Thoracic aorta (tissue), 2 donors: ENCODE measurements at regions not wholly inside any gene's neighbourhood (a gene's known extent, or its start where the extent isn't known, plus 50 kb on each side); places are given as distances from the start of the nearest gene placed in this dataset.

Experiments used
- ATAC-seq: fragments of 150-250 bp; one replicate; pipeline ENCODE4 v1.8.0; 2017; ENCODE audit warnings: low read depth; ENCODE audit not compliant: insufficient number of reproducible peaks, low FRiP score
- DNase-seq: peaks from one replicate; pipeline ENCODE4 v3.0.0-alpha.2; 2020; ENCODE audit warnings: low spot score
- H3K27ac ChIP-seq, 2 donors: fragments of 200-600 bp; sonication (generic); 1 replicate in 1 of 2; 2 replicates in 1 of 2; pipeline ENCODE4 v1.5.1; 2016; ENCODE audit warnings: mild to moderate bottlenecking in 2 of 2, moderate library complexity in 2 of 2
- H3K27me3 ChIP-seq: fragments of 200-600 bp; sonication (generic); replicated peaks from 2 replicates; pipeline ENCODE4 v1.6.0; 2016; ENCODE audit warnings: mild to moderate bottlenecking; ENCODE audit not compliant: insufficient read depth
- H3K36me3 ChIP-seq: fragments of 200-600 bp; sonication (generic); one replicate; pipeline ENCODE4 v1.5.1; 2016
- H3K4me1 ChIP-seq, 2 donors: fragments of 200-600 bp; sonication (generic); 1 replicate in 1 of 2; 2 replicates in 1 of 2; pipeline versions ENCODE4 v1.5.1 to v1.6.0; 2016; ENCODE audit warnings: low read depth in 2 of 2, mild to moderate bottlenecking in 1 of 2; ENCODE audit not compliant: control insufficient read depth in 1 of 2
- H3K4me3 ChIP-seq: fragments of 200-600 bp; sonication (generic); 2 replicates; pipeline ENCODE4 v1.5.1; 2016; ENCODE audit warnings: mild to moderate bottlenecking
- H3K9me3 ChIP-seq: fragments of 200-600 bp; sonication (generic); 2 replicates; pipeline ENCODE4 v1.5.1; 2016
- CTCF ChIP-seq: fragments of 200-600 bp; sonication (generic); IDR thresholded peaks from one replicate; pipeline ENCODE4 v1.5.1; 2019; ENCODE audit warnings: antibody characterized with exemption

GRCh38 chr5:112472614-112473013, 53.5 kb upstream of the EPB41L4A start:
- TF ChIP-seq CTCF: no peak
- H3K27ac ChIP-seq: no peak overlapping the region
- H3K27me3 ChIP-seq: no peaks in the 10 kb centered on the region
- ATAC-seq: no peak
- no peaks in the 10 kb centered on the region for H3K9me3 ChIP-seq
- no peaks in the 10 kb centered on the region for H3K36me3 ChIP-seq
- H3K4me3 ChIP-seq: no peak overlapping the region
- DNase-seq: no peak
- no peaks in the 10 kb centered on the region for H3K4me1 ChIP-seq

- ATAC-seq: no peak
- H3K36me3 ChIP-seq: no peaks in the 10 kb centered on the region
- no peak for DNase-seq
- no peak overlapping the region for H3K4me3 ChIP-seq
- TF ChIP-seq CTCF: no peak
- H3K27ac ChIP-seq: no peak overlapping the region
- H3K9me3 ChIP-seq: no peaks in the 10 kb centered on the region
- H3K4me1 ChIP-seq: no peaks in the 10 kb centered on the region
- no peaks in the 10 kb centered on the region for H3K27me3 ChIP-seq
These were observed 54.9 kb upstream of the EPB41L4A start for GRCh38 chr5:112473989-112474388.

- H3K27ac ChIP-seq: no peak overlapping the region
- no peak for TF ChIP-seq CTCF
- no peaks in the 10 kb centered on the region for H3K27me3 ChIP-seq
- DNase-seq (no peak), ATAC-seq (no peak)
- no peaks in the 10 kb centered on the region for H3K9me3 ChIP-seq
- no peaks in the 10 kb centered on the region for H3K36me3 ChIP-seq
- H3K4me3 ChIP-seq: no peak overlapping the region
- no peaks in the 10 kb centered on the region for H3K4me1 ChIP-seq
These were observed 56.8 kb upstream of the EPB41L4A start for GRCh38 chr5:112475747-112476365.

- TF ChIP-seq CTCF: no peak
- H3K4me1 ChIP-seq: no peaks in the 10 kb centered on the region
- no peaks in the 10 kb centered on the region for H3K9me3 ChIP-seq
- no peaks in the 10 kb centered on the region for H3K36me3 ChIP-seq
- no peak overlapping the region for H3K4me3 ChIP-seq
- DNase-seq (no peak), ATAC-seq (no peak)
- H3K27me3 ChIP-seq: no peaks in the 10 kb centered on the region
- H3K27ac ChIP-seq: no peak overlapping the region
These were observed 60.3 kb upstream of the EPB41L4A start for GRCh38 chr5:112479418-112479817.

- no peak for TF ChIP-seq CTCF
- H3K9me3 ChIP-seq: no peaks in the 10 kb centered on the region
- H3K4me3 ChIP-seq: no peak overlapping the region
- no peak overlapping the region for H3K27ac ChIP-seq
- H3K27me3 ChIP-seq: no peaks in the 10 kb centered on the region
- ATAC-seq (no peak), DNase-seq (no peak)
- no peaks in the 10 kb centered on the region for H3K36me3 ChIP-seq
- no peaks in the 10 kb centered on the region for H3K4me1 ChIP-seq
These were observed 61.4 kb upstream of the EPB41L4A start for GRCh38 chr5:112480501-112480900.
